VCaP (cell line): ENCODE measurements at regions not wholly inside any gene's neighbourhood (a gene's known extent, or its start where the extent isn't known, plus 50 kb on each side); places are given as distances from the start of the nearest gene placed in this dataset.

Experiments used
- H3K27ac ChIP-seq: fragments of 450-650 bp; 2 replicates; pipeline ENCODE4 v1.5.1; 2017
- CTCF ChIP-seq: fragments of 450-650 bp; conservative IDR thresholded peaks from 2 replicates; pipeline ENCODE4 v1.5.1; 2017; ENCODE audit warnings: mild to moderate bottlenecking, moderate library complexity

GRCh38 chr18:72324677-72325076 is 219.5 kb downstream of the CBLN2 start:
- TF ChIP-seq CTCF, result no peak
- no peak overlapping the region for H3K27ac ChIP-seq

- no peak overlapping the region for H3K27ac ChIP-seq
- no peak for TF ChIP-seq CTCF
Measured at GRCh38 chr18:72316497-72316896, 227.6 kb downstream of the CBLN2 start.

- no peak for TF ChIP-seq CTCF
- H3K27ac ChIP-seq, result no peak overlapping the region
Measured at GRCh38 chr18:72283148-72283925, 260.8 kb downstream of the CBLN2 start.

GRCh38 chr18:72273025-72273424 is 271.1 kb downstream of the CBLN2 start:
- TF ChIP-seq CTCF, result no peak
- H3K27ac ChIP-seq, result no peak overlapping the region

GRCh38 chr18:72261590-72261989 is 282.6 kb downstream of the CBLN2 start:
- no peak for TF ChIP-seq CTCF

GRCh38 chr18:72246076-72246475 is 298.1 kb downstream of the CBLN2 start:
- H3K27ac ChIP-seq, result no peak overlapping the region
- no peak for TF ChIP-seq CTCF

More at GRCh38 chr18:72261590-72261989, 282.6 kb downstream of the CBLN2 start:
- H3K27ac ChIP-seq, result no peak overlapping the region

- no peak overlapping the region for H3K27ac ChIP-seq
- TF ChIP-seq CTCF, result no peak
Measured at GRCh38 chr18:72235422-72235821, 308.7 kb downstream of the CBLN2 start.
